K562 (cell line): ENCODE measurements at regions not wholly inside any gene's neighbourhood (a gene's known extent, or its start where the extent isn't known, plus 50 kb on each side); places are given as distances from the start of the nearest gene placed in this dataset.

ENCODE experiments used
- ATF7 ChIP-seq: fragments of 450-650 bp; IDR thresholded peaks from 2 replicates; pipeline ENCODE4 v1.7.1; 2014; ENCODE audit warnings: mild to moderate bottlenecking, moderate library complexity
- GABPB1 ChIP-seq: sonication (generic); formaldehyde crosslinking; IDR thresholded peaks from 2 replicates; pipeline ENCODE4 v1.8.0; 2022; ENCODE audit warnings: mild to moderate bottlenecking, missing genetic modification reagents
- HINFP ChIP-seq: fragments of 450-650 bp; conservative IDR thresholded peaks from 2 replicates; pipeline ENCODE4 v1.6.1; 2016; ENCODE audit warnings: missing genetic modification characterization, low read depth, mild to moderate bottlenecking, control low read depth, missing compliant biosample characterization
- HNRNPK ChIP-seq: fragments of 200-400 bp; formaldehyde crosslinking; IDR thresholded peaks from one replicate; pipeline ENCODE4 v1.6.1; 2018; ENCODE audit warnings: mild to moderate bottlenecking, low read depth, low read length; ENCODE audit not compliant: poor library complexity, severe bottlenecking
- KAT2B ChIP-seq: IDR thresholded peaks from one replicate; pipeline ENCODE4 v1.6.1; 2012; ENCODE audit warnings: low read depth, mild to moderate bottlenecking, control low read depth, inconsistent platforms, low read length, moderate library complexity
- SMARCA5 ChIP-seq: fragments of 450-650 bp; IDR thresholded peaks from 2 replicates; pipeline ENCODE4 v1.6.1; 2016
- TAF1 ChIP-seq: IDR thresholded peaks from 2 replicates; pipeline ENCODE4 v1.6.1; 2011; ENCODE audit warnings: mild to moderate bottlenecking, low read length, moderate library complexity; ENCODE audit not compliant: insufficient read depth, control insufficient read depth, severe bottlenecking; ENCODE audit errors: extremely low read depth
- TF ChIP-seq, protein P1 (sequence below): fragments of 250-450 bp; sonication (Bioruptor Pico); IDR thresholded peaks from 2 replicates; pipeline ENCODE4 v1.5.0; 2020; ENCODE audit warnings: mild to moderate bottlenecking
- TF ChIP-seq, protein P2 (sequence below), 3 experiments: IDR thresholded peaks in 2 of 3; conservative IDR thresholded peaks in 1 of 3; 2 replicates each; pipeline ENCODE4 v1.5.1; 2011 to 2012; ENCODE audit warnings: low read length in 3 of 3, mild to moderate bottlenecking in 3 of 3, control low read depth in 2 of 3, improper control_type of control experiment in 1 of 3, inconsistent platforms in 1 of 3, low read depth in 1 of 3, mixed read lengths in 1 of 3, moderate library complexity in 1 of 3; ENCODE audit not compliant: insufficient read depth in 2 of 3

DNA sequence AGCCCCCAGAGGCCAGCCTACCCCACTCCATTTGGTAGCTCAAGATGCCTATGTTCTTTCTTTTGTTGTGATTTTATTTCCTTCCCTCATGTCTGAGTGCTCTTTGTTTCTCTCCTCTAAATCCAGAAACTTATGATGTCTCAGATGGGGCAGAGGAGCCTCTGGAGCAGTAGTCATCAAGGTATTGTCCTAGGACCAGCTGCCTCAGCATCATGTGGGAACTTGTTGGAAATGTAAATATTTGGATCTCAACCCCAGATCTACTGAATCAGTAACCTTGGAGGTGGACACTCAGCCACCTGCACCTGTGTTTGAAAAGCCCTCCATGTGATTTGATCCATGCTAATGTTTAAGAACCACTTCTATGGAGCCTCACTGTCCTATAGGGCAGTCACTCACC is 593.1 kb upstream of the PLXNA2 start:
- TF ChIP-seq KAT2B (no peak), SMARCA5 (no peak), ATF7 (no peak), HINFP (tag) (no peak), HNRNPK (no peak), TAF1 (no peak), GABPB1 (CRISPR knock-in tag) (no peak)
- TF ChIP-seq, protein P1, sequence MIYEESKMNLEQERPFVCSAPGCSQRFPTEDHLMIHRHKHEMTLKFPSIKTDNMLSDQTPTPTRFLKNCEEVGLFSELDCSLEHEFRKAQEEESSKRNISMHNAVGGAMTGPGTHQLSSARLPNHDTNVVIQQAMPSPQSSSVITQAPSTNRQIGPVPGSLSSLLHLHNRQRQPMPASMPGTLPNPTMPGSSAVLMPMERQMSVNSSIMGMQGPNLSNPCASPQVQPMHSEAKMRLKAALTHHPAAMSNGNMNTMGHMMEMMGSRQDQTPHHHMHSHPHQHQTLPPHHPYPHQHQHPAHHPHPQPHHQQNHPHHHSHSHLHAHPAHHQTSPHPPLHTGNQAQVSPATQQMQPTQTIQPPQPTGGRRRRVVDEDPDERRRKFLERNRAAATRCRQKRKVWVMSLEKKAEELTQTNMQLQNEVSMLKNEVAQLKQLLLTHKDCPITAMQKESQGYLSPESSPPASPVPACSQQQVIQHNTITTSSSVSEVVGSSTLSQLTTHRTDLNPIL (CRISPR knock-in tag): no peak
- TF ChIP-seq, protein P2, sequence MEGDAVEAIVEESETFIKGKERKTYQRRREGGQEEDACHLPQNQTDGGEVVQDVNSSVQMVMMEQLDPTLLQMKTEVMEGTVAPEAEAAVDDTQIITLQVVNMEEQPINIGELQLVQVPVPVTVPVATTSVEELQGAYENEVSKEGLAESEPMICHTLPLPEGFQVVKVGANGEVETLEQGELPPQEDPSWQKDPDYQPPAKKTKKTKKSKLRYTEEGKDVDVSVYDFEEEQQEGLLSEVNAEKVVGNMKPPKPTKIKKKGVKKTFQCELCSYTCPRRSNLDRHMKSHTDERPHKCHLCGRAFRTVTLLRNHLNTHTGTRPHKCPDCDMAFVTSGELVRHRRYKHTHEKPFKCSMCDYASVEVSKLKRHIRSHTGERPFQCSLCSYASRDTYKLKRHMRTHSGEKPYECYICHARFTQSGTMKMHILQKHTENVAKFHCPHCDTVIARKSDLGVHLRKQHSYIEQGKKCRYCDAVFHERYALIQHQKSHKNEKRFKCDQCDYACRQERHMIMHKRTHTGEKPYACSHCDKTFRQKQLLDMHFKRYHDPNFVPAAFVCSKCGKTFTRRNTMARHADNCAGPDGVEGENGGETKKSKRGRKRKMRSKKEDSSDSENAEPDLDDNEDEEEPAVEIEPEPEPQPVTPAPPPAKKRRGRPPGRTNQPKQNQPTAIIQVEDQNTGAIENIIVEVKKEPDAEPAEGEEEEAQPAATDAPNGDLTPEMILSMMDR (IDR thresholded peaks at IDR 0.05 in 2 of 3, conservative IDR thresholded peaks at IDR 0.05 in 1 of 3; ENCODE audit: insufficient read depth in 2 of 3, low read depth in 1 of 3, low read length in 3 of 3): no peak
